SJSA1 (cell line): ENCODE measurements at regions not wholly inside any gene's neighbourhood (a gene's known extent, or its start where the extent isn't known, plus 50 kb on each side); places are given as distances from the start of the nearest gene placed in this dataset.

Experiments used
- DNase-seq, 2 experiments: peaks; one replicate each; pipeline ENCODE4 v3.0.0-alpha.2; 2015 to 2020; ENCODE audit warnings: low spot score in 2 of 2, low read depth in 1 of 2
- H3K27ac ChIP-seq: fragments of 250-450 bp; sonication (Bioruptor Pico); 2 replicates; pipeline ENCODE4 v1.5.1; 2020; ENCODE audit warnings: mild to moderate bottlenecking, moderate library complexity
- H3K27me3 ChIP-seq: fragments of 250-450 bp; sonication (Bioruptor Pico); replicated peaks from 2 replicates; pipeline ENCODE4 v1.5.1; 2020; ENCODE audit warnings: mild to moderate bottlenecking, moderate library complexity
- H3K36me3 ChIP-seq: fragments of 250-450 bp; sonication (Bioruptor Pico); 2 replicates; pipeline ENCODE4 v1.5.1; 2020; ENCODE audit warnings: mild to moderate bottlenecking
- H3K4me1 ChIP-seq: fragments of 250-450 bp; sonication (Bioruptor Pico); replicated peaks from 2 replicates; pipeline ENCODE4 v1.6.1; 2021; ENCODE audit warnings: mild to moderate bottlenecking
- H3K4me3 ChIP-seq: fragments of 250-450 bp; sonication (Bioruptor Pico); 2 replicates; pipeline ENCODE4 v1.5.1; 2020; ENCODE audit warnings: mild to moderate bottlenecking
- H3K9me3 ChIP-seq: fragments of 250-450 bp; sonication (Bioruptor Pico); replicated peaks from 2 replicates; pipeline ENCODE4 v1.5.1; 2020; ENCODE audit warnings: mild to moderate bottlenecking

- Histone ChIP-seq H3K27ac (no peak overlapping the region), H3K4me1 (no peaks in the 10 kb centered on the region), H3K36me3 (no peaks in the 10 kb centered on the region), H3K9me3 (no peaks in the 10 kb centered on the region), H3K4me3 (no peak overlapping the region), H3K27me3 (no peaks in the 10 kb centered on the region)
- DNase-seq: no peak
Observed at GRCh38 chr6:128676456-128676855, 156.1 kb upstream of the PTPRK start.

- Histone ChIP-seq H3K4me3 (no peak overlapping the region), H3K27ac (no peak overlapping the region), H3K36me3 (no peaks in the 10 kb centered on the region), H3K4me1 (no peaks in the 10 kb centered on the region), H3K27me3 (no peaks in the 10 kb centered on the region), H3K9me3 (no peaks in the 10 kb centered on the region)
- no peak for DNase-seq
Observed at GRCh38 chr6:128672023-128672422, 151.6 kb upstream of the PTPRK start.

GRCh38 chr6:128667339-128667858 is 147.0 kb upstream of the PTPRK start:
- no peak overlapping the region for H3K4me3 ChIP-seq
- no peaks in the 10 kb centered on the region for H3K4me1 ChIP-seq
- no peaks in the 10 kb centered on the region for H3K9me3 ChIP-seq
- H3K27ac ChIP-seq: no peak overlapping the region; the same call in 1 of the 2 replicates
- DNase-seq: no peak
- H3K27me3 ChIP-seq: no peaks in the 10 kb centered on the region
- no peaks in the 10 kb centered on the region for H3K36me3 ChIP-seq

- no peak for DNase-seq
- H3K27me3 ChIP-seq: no peaks in the 10 kb centered on the region
- no peaks in the 10 kb centered on the region for H3K9me3 ChIP-seq
- H3K4me3 ChIP-seq: no peak overlapping the region
- no peaks in the 10 kb centered on the region for H3K4me1 ChIP-seq
- no peak overlapping the region for H3K27ac ChIP-seq
- no peaks in the 10 kb centered on the region for H3K36me3 ChIP-seq
Observed at GRCh38 chr6:128666405-128666804, 146.0 kb upstream of the PTPRK start.

- no peak for DNase-seq
- H3K27me3 ChIP-seq: no peaks in the 10 kb centered on the region
- H3K4me3 ChIP-seq: no peak overlapping the region
- no peaks in the 10 kb centered on the region for H3K9me3 ChIP-seq
- H3K4me1 ChIP-seq: no peaks in the 10 kb centered on the region
- no peaks in the 10 kb centered on the region for H3K36me3 ChIP-seq
- H3K27ac ChIP-seq: no peak overlapping the region
Observed at GRCh38 chr6:128663238-128663637, 142.8 kb upstream of the PTPRK start.

- Histone ChIP-seq H3K9me3 (no peaks in the 10 kb centered on the region), H3K27me3 (no peaks in the 10 kb centered on the region), H3K27ac (no peak overlapping the region), H3K36me3 (no peaks in the 10 kb centered on the region), H3K4me3 (no peak overlapping the region), H3K4me1 (peaks cover 17% of the 10 kb centered on the region)
- DNase-seq: no peak
Observed at GRCh38 chr6:128659878-128660622, 139.7 kb upstream of the PTPRK start.

GRCh38 chr6:128659276-128659675 is 138.9 kb upstream of the PTPRK start:
- H3K9me3 ChIP-seq: no peaks in the 10 kb centered on the region
- H3K27ac ChIP-seq: no peak overlapping the region
- no peaks in the 10 kb centered on the region for H3K36me3 ChIP-seq
- H3K27me3 ChIP-seq: no peaks in the 10 kb centered on the region
- no peak for DNase-seq
- no peak overlapping the region for H3K4me3 ChIP-seq
- peaks cover 17% of the 10 kb centered on the region for H3K4me1 ChIP-seq

- 0 out of 2 replicates have a peak overlapping the region, but pooled peaks have one; percentile 91 for H3K27ac ChIP-seq
- H3K9me3 ChIP-seq: no peaks in the 10 kb centered on the region
- H3K4me1 ChIP-seq: peaks cover 17% of the 10 kb centered on the region
- H3K4me3 ChIP-seq: no peak overlapping the region
- H3K27me3 ChIP-seq: no peaks in the 10 kb centered on the region
- no peak for DNase-seq
- H3K36me3 ChIP-seq: no peaks in the 10 kb centered on the region
Observed at GRCh38 chr6:128657181-128657580, 136.8 kb upstream of the PTPRK start.

GRCh38 chr6:128655978-128656498 is 135.6 kb upstream of the PTPRK start:
- Histone ChIP-seq H3K27ac (peak overlapping the region; percentile 91), H3K9me3 (no peaks in the 10 kb centered on the region), H3K4me1 (peaks cover 17% of the 10 kb centered on the region), H3K4me3 (no peak overlapping the region), H3K27me3 (no peaks in the 10 kb centered on the region), H3K36me3 (no peaks in the 10 kb centered on the region)
- DNase-seq: peak; percentile 80 to 94

- H3K27me3 ChIP-seq: no peaks in the 10 kb centered on the region
- H3K4me3 ChIP-seq: no peak overlapping the region
- H3K36me3 ChIP-seq: no peaks in the 10 kb centered on the region
- no peak for DNase-seq
- H3K4me1 ChIP-seq: no peaks in the 10 kb centered on the region
- no peaks in the 10 kb centered on the region for H3K9me3 ChIP-seq
- H3K27ac ChIP-seq: no peak overlapping the region
Observed at GRCh38 chr6:128648022-128648598, 127.7 kb upstream of the PTPRK start.

- no peaks in the 10 kb centered on the region for H3K36me3 ChIP-seq
- H3K9me3 ChIP-seq: no peaks in the 10 kb centered on the region
- no peak overlapping the region for H3K4me3 ChIP-seq
- DNase-seq: no peak
- no peaks in the 10 kb centered on the region for H3K27me3 ChIP-seq
- peaks cover 5% of the 10 kb centered on the region; the same call in 1 of the 2 replicates for H3K4me1 ChIP-seq
- H3K27ac ChIP-seq: no peak overlapping the region
Observed at GRCh38 chr6:128642132-128642531, 121.7 kb upstream of the PTPRK start.

- H3K9me3 ChIP-seq: no peaks in the 10 kb centered on the region
- H3K36me3 ChIP-seq: no peaks in the 10 kb centered on the region
- no peak overlapping the region for H3K4me3 ChIP-seq
- peaks cover 9% of the 10 kb centered on the region; the same call in 1 of the 2 replicates for H3K4me1 ChIP-seq
- no peak for DNase-seq
- H3K27me3 ChIP-seq: no peaks in the 10 kb centered on the region
- no peak overlapping the region for H3K27ac ChIP-seq
Observed at GRCh38 chr6:128641703-128642102, 121.3 kb upstream of the PTPRK start.

- H3K4me3 ChIP-seq: no peak overlapping the region
- H3K9me3 ChIP-seq: no peaks in the 10 kb centered on the region
- no peaks in the 10 kb centered on the region for H3K27me3 ChIP-seq
- no peaks in the 10 kb centered on the region for H3K36me3 ChIP-seq
- no peak for DNase-seq
- no peak overlapping the region for H3K27ac ChIP-seq
- peaks cover 9% of the 10 kb centered on the region; the same call in 1 of the 2 replicates for H3K4me1 ChIP-seq
Observed at GRCh38 chr6:128638817-128639216, 118.4 kb upstream of the PTPRK start.

GRCh38 chr6:128635219-128635618 is 114.8 kb upstream of the PTPRK start:
- H3K4me1 ChIP-seq: peaks cover 9% of the 10 kb centered on the region; the same call in 1 of the 2 replicates
- no peaks in the 10 kb centered on the region for H3K9me3 ChIP-seq
- no peak for DNase-seq
- H3K27ac ChIP-seq: no peak overlapping the region
- H3K36me3 ChIP-seq: no peaks in the 10 kb centered on the region
- H3K4me3 ChIP-seq: no peak overlapping the region
- no peaks in the 10 kb centered on the region for H3K27me3 ChIP-seq
